C4-2B (cell line): ENCODE measurements at regions not wholly inside any gene's neighbourhood (a gene's known extent, or its start where the extent isn't known, plus 50 kb on each side); places are given as distances from the start of the nearest gene placed in this dataset.

Experiments
- H3K27ac ChIP-seq: fragments of 450-650 bp; 2 replicates; pipeline ENCODE4 v1.5.1; 2017
- ZFX ChIP-seq: fragments of 450-650 bp; IDR thresholded peaks from 2 replicates; pipeline ENCODE4 v1.6.1; 2017
- TF ChIP-seq, protein P1 (sequence below): fragments of 450-650 bp; conservative IDR thresholded peaks from 2 replicates; pipeline ENCODE4 v1.5.1; 2017; ENCODE audit warnings: mild to moderate bottlenecking

DNA sequence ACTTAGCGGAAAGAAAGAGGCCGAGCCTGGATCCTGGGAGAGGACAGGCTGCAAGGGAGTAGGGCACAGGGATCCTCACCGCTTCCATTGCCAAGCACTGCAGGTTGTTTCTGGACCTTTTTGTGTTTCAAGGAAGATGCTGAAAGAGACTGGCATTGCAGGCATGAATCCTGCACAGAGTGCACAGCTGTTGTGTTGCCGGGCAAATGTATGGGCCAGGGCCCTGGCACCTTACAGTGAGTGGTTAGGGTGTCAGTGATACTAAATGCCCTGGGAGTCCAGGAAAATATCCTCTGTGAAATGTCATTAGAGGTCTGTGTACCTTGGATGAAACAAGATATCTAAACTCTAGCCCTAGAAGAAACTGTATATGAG is 145.5 kb upstream of the FGGY start:
- no peak overlapping the region for H3K27ac ChIP-seq
- no peak for TF ChIP-seq ZFX
- TF ChIP-seq, protein P1, sequence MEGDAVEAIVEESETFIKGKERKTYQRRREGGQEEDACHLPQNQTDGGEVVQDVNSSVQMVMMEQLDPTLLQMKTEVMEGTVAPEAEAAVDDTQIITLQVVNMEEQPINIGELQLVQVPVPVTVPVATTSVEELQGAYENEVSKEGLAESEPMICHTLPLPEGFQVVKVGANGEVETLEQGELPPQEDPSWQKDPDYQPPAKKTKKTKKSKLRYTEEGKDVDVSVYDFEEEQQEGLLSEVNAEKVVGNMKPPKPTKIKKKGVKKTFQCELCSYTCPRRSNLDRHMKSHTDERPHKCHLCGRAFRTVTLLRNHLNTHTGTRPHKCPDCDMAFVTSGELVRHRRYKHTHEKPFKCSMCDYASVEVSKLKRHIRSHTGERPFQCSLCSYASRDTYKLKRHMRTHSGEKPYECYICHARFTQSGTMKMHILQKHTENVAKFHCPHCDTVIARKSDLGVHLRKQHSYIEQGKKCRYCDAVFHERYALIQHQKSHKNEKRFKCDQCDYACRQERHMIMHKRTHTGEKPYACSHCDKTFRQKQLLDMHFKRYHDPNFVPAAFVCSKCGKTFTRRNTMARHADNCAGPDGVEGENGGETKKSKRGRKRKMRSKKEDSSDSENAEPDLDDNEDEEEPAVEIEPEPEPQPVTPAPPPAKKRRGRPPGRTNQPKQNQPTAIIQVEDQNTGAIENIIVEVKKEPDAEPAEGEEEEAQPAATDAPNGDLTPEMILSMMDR = no peak

DNA sequence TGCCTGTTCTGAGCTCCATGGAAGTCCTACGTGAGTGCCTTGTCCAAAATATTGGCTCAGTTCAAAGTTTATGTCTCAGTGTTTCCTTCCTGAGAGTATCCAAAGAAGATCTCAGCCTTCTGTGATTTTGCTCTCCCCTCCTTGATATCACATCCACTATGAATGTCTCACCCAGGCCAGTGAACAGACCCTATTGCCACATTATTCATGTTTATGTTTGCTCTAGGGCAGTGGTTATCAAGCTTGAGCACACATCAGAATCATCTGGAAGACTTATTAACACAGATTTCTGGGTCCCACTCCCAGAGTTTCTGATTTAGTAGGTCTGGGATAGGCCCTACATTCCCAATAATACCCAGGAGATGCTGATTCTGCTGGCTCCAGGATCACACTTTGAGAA is 145.0 kb upstream of the FGGY start:
- TF ChIP-seq, protein P1 = no peak
- TF ChIP-seq ZFX = no peak
- no peak overlapping the region for H3K27ac ChIP-seq

DNA sequence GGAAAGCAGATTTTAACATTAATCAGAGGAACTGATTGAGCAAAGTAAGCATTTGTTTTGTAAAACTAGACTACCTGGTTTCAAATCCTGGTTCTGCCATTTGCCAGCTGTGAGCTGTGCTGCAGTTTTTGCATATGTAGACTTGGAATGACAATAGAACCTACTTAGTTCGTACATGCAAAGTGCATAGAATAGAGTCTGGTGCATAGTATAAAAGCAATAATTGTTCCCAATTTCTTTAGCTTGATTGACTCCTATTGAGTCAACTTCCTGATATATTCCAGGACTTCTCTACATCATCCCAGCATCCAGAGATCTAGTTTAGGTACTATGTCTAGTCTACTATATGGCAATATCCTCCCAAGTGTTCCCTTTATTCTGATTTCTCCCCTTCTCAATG is 144.4 kb upstream of the FGGY start:
- TF ChIP-seq ZFX = no peak
- TF ChIP-seq, protein P1 = no peak
- H3K27ac ChIP-seq = no peak overlapping the region

DNA sequence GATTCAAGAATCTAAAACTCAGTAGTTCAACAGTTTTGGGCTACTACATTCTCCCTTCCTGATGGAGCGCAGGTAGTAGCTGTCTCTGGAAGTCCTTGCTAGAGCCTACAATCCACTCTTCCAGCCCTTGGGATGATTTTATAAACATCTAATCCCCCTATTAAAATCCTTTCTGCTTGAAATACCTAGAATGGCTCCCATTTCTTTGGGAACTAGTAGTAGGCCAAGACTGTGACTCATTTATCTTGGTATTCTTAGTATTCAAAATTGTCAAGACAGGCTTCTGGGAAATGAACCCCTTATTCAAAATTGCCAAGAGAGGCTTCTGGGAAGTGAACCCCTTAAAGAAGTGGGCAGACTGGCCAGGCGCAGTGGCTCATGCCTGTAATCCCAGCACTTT is 142.5 kb upstream of the FGGY start:
- no peak overlapping the region for H3K27ac ChIP-seq
- TF ChIP-seq, protein P1 = no peak
- no peak for TF ChIP-seq ZFX

DNA sequence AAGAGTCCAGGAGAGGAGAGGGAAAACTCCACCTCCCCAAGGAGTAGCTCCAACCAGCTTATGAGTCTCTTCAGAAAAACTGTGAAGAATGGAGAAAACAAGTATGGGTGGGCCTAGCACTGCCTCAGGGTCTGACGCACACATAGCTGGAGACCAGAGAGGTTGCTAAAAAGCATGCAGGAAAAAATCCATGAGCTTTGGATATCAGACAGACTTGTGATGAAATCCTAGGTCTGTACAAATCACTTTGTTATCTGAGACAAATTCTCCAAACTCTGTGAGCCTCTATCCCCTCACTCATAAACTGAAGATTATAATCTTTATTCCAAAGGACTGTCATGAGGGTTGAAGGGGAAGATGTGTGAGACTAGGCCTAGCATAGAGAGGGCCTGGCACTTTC is 141.5 kb upstream of the FGGY start:
- TF ChIP-seq, protein P1 = no peak
- TF ChIP-seq ZFX = no peak
- H3K27ac ChIP-seq = no peak overlapping the region; the same call in 1 of the 2 replicates

DNA sequence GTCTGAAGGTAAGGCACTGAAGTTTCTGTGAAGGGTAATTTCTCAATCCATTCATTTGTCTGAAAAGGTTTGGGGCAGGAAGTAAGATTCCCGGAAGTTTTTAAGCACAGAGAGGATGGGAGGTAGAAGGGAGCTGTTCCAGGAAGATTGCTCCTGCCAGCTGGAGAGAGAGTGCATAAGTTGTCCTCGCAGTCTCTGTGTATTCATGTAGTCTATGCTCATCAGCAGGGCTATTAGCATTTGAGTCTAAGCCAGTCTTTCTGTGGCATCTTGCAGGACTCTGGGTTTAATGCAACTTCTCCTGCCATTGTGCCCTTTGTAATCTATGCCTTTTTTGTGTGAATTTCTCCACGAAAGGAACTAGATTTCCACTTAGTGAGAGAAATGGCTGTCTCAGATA is 140.8 kb upstream of the FGGY start:
- no peak for TF ChIP-seq ZFX
- TF ChIP-seq, protein P1 = no peak
- no peak overlapping the region; the same call in 1 of the 2 replicates for H3K27ac ChIP-seq

DNA sequence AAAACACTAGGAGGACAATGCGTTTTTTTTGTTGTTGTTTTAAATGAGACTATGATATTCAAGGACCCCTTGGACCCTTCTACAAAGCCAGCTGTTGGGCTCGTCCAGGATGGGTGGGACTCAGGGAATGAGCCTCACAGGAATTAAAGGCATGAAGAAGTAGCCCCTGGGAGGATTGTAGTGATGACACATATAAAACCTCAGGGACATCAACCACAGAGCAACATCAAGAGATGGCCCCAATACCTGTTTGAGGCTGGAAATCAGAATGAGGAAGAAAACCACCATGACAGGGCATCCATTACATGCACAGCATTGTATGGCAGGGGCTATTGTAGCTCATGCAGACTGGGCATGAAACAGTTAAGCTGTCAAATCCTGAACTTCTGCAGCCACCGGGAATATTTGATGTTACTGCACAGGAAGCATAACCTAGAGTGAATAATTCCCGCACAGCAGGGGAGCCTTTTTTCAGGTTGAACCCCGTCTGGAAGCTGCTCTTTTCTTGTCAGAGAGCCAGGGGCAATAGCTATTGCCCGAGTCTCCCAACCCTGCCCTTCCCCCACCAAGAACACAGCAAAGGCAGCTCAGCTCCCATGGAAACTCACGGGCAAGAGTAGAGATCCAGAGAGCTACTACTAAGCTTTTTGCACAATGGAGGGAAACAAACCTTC is 140.2 kb upstream of the FGGY start:
- H3K27ac ChIP-seq = no peak overlapping the region
- TF ChIP-seq ZFX = no peak
- TF ChIP-seq, protein P1 = no peak
